ENCODE measurements at regions not wholly inside any gene's neighbourhood (a gene's known extent, or its start where the extent isn't known, plus 50 kb on each side); places are given as distances from the start of the nearest gene placed in this dataset.
"Not testable (repeated sequence)": the region's sequence is repeated elsewhere in the genome, so short reads cannot be mapped to it uniquely, and the experiment has no call there.

- no peak for DNase-seq (ENCODE audit: low spot score)
These were observed 981.9 kb upstream of the ADGRL4 start for GRCh38 chr1:79988401-79988800.

DNA sequence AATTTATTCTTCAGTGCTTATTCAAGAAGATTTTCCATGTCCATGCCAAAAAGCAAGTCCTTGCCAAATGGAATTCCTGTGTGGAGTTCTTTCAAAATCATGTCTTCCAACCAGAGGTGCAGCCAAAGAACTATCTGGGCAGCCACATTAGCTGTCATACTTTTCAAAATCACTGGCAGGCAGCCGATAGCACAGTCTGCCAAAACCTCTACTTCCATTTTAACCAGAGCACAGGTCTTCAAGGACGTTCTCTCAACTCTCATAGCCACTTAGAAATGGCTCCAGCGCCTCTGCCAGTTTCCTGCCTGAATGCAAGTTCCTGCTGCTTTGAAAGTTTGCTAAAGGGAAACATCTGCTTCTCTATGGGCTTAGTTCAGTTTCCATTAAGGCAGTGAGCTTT lies 975.7 kb upstream of the ADGRL4 start:
- DNase-seq (ENCODE audit: low spot score) = no peak

- no peak for DNase-seq (ENCODE audit: low spot score)
These were observed 975.0 kb upstream of the ADGRL4 start for GRCh38 chr1:79981481-79981880.

- no peak for DNase-seq (ENCODE audit: low spot score)
These were observed 972.8 kb upstream of the ADGRL4 start for GRCh38 chr1:79979346-79979745.

DNA sequence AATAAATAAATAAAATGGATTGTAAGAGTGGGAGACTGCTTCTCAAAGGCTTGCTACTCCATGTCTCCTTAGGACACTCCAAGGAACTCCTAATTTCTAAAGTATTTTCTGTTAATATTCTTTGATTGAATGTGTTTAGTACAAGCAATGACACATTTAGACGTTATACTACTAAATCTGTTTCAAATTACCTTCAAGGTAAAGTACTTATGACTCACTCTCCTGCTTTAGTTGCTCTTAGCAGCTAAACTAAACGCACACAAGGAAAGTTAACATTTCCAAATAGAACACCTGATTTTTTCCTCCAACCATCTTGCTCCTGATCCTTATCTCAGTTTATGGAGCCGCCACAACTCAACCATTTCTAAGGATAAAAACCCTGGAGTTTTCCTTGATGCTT lies 969.8 kb upstream of the ADGRL4 start:
- DNase-seq (ENCODE audit: low spot score) = no peak

- no peak for DNase-seq (ENCODE audit: low spot score)
These were observed 968.1 kb upstream of the ADGRL4 start for GRCh38 chr1:79974659-79975058.

DNA sequence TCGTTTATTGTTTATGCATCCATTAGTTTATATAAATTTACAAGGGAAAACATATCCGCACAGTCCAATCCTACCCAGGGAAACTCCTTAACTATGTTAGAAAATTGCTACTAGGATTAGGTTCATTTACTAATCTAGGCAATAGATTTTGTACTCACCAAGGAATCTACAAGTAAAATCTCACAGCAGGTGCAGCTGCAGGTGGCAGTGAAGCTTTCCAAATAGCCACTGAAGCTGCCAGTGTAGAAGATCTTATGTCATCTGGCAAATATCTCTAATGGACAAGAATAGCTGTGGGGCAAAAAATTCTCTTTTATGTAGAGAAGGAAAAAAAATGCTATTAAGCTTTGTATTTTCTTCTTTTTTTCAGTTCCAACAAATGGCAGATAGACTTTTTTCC lies 963.4 kb upstream of the ADGRL4 start:
- DNase-seq (ENCODE audit: low spot score) = no peak

GRCh38 chr1:79966438-79966837 lies 959.9 kb upstream of the ADGRL4 start:
- DNase-seq (ENCODE audit: low spot score) = no peak

GRCh38 chr1:79959635-79960034 lies 953.1 kb upstream of the ADGRL4 start:
- DNase-seq (ENCODE audit: low spot score) = no peak

- DNase-seq (ENCODE audit: low spot score) = no peak
These were observed 949.4 kb upstream of the ADGRL4 start for GRCh38 chr1:79955966-79956365.

DNA sequence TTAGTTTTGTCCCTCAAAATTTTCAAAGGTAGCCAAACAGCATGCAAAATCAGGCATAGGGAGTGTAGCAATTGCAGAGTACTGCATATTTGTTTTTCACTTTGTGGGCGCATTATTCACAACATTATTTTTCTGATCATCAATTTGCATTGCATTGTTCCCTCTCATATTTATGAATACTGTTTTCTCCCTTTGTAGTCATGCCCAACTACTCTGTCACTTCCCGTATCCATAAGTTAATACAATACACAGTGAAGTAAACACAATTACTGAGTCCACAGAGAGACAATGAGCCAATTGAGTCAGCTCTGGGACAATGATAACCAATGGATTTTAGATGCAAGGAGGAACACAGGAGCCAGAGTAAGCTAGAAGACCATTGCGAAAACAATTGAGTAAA lies 944.0 kb upstream of the ADGRL4 start:
- DNase-seq (ENCODE audit: low spot score) = no peak

- DNase-seq (ENCODE audit: low spot score) = no peak
These were observed 938.9 kb upstream of the ADGRL4 start for GRCh38 chr1:79945391-79945790.

DNA sequence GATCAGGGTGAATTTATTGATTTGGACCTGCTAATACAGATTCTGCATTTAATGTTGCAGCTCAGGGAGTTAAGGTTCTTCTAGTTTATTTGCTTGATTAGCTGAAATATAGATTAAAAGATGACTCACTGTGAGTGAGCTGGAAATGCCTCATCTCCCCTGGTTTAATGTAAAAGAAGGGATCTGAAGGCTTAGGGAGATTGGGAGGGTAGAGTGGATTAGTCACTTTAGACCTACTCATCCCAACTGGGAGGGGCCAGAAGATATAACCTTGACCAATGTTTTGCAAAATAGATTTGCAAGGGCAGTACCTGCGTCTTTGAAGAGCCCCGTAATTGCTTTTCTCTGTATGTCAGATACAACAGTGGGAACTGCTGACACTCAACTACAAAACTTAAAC lies 922.8 kb upstream of the ADGRL4 start:
- no peak for DNase-seq (ENCODE audit: low spot score)

DNA sequence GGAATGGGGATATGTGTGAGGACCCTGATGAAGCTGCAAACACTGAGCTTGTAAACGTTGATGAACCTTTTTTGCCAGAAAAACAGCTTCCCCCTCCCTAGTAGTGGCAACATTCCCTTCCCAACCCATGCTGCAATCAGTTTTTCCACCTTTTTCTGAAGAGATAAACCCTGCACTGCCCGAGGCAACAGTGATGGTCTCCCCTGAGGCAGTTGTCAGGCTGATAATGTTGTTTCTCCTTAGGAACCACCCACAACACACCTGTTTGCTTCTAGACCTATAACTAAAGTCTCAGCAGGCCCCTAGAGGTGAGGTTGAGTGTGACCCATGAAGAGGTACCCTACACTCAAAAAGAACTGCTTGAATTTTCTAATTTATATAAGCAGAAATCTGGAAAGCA lies 922.4 kb upstream of the ADGRL4 start:
- no peak for DNase-seq (ENCODE audit: low spot score)

DNA sequence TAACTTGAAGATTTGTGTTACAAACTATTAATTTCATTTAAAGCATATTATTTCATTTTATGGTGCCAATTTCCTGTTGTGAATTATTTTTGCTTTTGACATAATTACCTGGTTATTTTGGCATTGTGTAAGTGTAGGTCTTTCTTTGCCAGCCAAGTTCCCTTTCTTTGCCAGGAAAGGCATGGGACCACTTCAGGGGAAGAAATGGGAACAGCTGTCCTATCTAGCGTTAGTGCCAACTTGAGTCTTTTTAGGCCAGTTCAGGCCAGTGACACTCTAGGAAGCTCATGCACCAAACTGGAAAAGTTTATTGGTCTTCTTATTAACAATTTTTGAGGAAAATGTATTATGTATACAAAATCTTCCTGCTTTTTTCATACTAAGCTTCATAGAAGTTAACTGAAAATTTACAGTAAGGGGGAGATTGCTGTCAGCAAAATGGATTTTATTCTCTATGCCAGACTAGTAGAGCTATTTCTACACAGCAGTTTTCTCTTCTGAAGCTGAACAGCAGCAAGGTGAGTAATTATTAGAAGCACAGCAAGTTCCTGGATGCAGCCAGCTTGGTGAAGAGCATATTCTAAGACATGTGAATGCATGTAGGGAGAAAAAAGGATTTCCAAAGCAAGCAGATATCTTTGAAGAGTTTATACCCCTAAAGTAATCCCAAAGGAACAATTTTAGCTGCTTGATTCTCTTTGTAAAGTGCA lies 914.6 kb upstream of the ADGRL4 start:
- DNase-seq (ENCODE audit: low spot score) = no peak

DNA sequence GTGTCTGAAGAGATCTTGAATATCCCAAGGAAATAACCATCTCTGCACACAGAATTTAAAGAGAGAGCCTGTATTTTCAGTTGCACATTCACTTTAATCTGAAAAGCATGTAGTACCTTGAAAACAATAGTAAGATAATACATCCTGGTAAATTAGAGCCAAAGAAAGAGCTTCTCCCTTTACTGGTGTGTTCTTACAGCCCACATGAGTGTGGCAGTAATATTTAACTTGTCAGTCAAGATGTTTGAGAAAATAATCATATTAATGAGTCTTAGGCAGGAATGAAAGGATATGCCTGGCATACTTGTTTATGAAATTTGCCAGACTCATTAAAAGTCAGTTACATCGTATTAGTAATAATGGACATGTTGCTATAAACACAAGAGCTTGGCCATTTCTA lies 908.4 kb upstream of the ADGRL4 start:
- DNase-seq (ENCODE audit: low spot score) = no peak

GRCh38 chr1:79912813-79913212 lies 906.3 kb upstream of the ADGRL4 start:
- DNase-seq (ENCODE audit: low spot score) = no peak

GRCh38 chr1:79903321-79903720 lies 896.8 kb upstream of the ADGRL4 start:
- DNase-seq (ENCODE audit: low spot score) = no peak

DNA sequence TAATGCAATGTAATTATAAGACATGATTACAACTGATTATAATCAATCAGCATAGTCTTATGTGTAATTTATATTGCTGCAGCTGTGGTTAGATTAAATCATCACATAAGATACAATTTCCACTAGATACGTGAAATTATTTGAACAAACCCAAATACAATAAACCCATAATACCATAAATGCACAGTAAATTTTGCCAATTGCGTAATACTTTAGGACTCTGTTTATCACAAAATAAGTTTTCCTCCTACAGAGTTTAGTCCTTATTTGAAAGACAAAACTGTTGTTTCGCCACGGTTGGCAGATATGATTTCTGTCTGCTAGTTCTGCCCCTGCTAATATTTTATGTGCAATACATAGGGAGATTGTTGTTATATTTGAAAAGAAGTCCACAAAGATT lies 895.9 kb upstream of the ADGRL4 start:
- DNase-seq (ENCODE audit: low spot score) = no peak

DNA sequence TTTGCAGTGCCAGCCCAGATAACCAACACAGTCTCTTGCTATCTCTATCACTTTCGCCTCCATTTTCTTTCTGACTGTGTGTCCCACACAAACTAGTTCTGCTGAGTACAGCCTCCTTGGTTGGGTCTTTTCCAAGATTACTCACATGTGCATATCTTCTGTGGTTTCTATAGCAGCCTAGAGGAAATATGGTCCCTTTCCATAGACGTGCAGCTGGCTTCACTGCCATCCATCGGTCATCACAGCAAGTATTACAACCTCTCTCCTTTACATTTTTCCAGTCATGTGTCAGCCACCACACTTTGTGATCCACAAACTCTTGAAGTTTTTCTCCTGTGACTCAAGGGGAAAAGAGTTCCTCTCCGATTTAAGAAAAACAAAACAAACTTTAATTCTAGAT lies 893.4 kb upstream of the ADGRL4 start:
- no peak for DNase-seq (ENCODE audit: low spot score)

DNA sequence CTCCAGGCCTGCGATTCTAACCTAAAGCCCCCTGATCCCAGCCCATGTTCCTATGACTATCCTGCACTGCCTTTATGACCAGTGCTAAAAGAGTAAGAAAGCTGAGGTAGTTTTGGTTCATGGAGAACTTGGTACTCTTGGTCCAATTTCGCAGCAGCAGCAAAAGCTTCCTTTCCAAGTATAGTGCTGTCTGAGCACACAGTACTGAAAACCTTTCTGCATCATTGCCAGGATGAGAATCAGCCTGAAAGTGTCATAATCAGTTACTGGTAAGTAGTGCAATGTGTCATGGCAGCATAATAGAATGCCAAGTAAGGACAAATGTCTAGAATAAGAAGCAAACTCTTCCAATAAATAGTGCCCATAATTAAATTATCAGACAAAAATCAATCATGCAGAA lies 889.6 kb upstream of the ADGRL4 start:
- peak; percentile 8 for DNase-seq (ENCODE audit: low spot score)

- DNase-seq (ENCODE audit: low spot score) = no peak
These were observed 889.0 kb upstream of the ADGRL4 start for GRCh38 chr1:79895573-79895972.

GRCh38 chr1:79894129-79894528 lies 887.6 kb upstream of the ADGRL4 start:
- DNase-seq (ENCODE audit: low spot score) = not testable (repeated sequence)

GRCh38 chr1:79887059-79887458 lies 880.5 kb upstream of the ADGRL4 start:
- no peak for DNase-seq (ENCODE audit: low spot score)

Data from SK-N-DZ (cell line).